ENCODE measurements at regions not wholly inside any gene's neighbourhood (a gene's known extent, or its start where the extent isn't known, plus 50 kb on each side); places are given as distances from the start of the nearest gene placed in this dataset.

GRCh38 chr9:80550181-80550580 lies 978.4 kb downstream of the TLE4 start:
- Histone ChIP-seq H3K27ac (ENCODE audit: control insufficient read depth, insufficient read depth, low read length) (no peak overlapping the region), H4K20me1 (ENCODE audit: control insufficient read depth, extremely low read depth, insufficient read depth, low read length) (no peaks in the 10 kb centered on the region), H3K4me2 (ENCODE audit: control insufficient read depth, extremely low read depth, insufficient read depth, low read depth, low read length) (no peak overlapping the region), H3K4me1 (ENCODE audit: control insufficient read depth, extremely low read depth, insufficient read depth, low read length) (no peaks in the 10 kb centered on the region), H3K9me1 (ENCODE audit: control insufficient read depth, extremely low read depth, insufficient read depth, low read length) (no peaks in the 10 kb centered on the region), H3K4me3 (ENCODE audit: control insufficient read depth in 2 of 3, extremely low read depth in 1 of 3, insufficient read depth in 2 of 3, low read depth in 1 of 3, low read length in 3 of 3) (no peak overlapping the region), H3K79me2 (ENCODE audit: control insufficient read depth, insufficient read depth, low read length) (no peaks in the 10 kb centered on the region), H3K9me3 (ENCODE audit: control insufficient read depth, low read depth, low read length) (no peaks in the 10 kb centered on the region), H3K9ac (ENCODE audit: control insufficient read depth, extremely low read depth, insufficient read depth, low read length) (no peak overlapping the region), H3K27me3 (ENCODE audit: control insufficient read depth, extremely low read depth, insufficient read depth, low read length) (no peaks in the 10 kb centered on the region), H2AFZ (ENCODE audit: control insufficient read depth, low read length) (no peak overlapping the region), H3K36me3 (ENCODE audit: control insufficient read depth in 2 of 2, extremely low read depth in 1 of 2, insufficient read depth in 2 of 2, low read length in 2 of 2) (no peaks in the 10 kb centered on the region)
- DNase-seq (ENCODE audit: low read depth, low spot score) (no peak), FAIRE-seq (no peak)
- no peak for TF ChIP-seq CTCF (optimal IDR thresholded peaks at IDR 0.05 in 1 of 3, IDR thresholded peaks at IDR 0.05 in 1 of 3, conservative IDR thresholded peaks at IDR 0.05 in 1 of 3; ENCODE audit: extremely low read depth in 1 of 3, insufficient read depth in 2 of 3, low read length in 3 of 3)
- dilution Hi-C loops (cut with MboI; ENCODE audit: extremely low pct_ligation_motif_present, low sequenced_read_pairs) = no loop called here

GRCh38 chr9:80547613-80548012 lies 975.8 kb downstream of the TLE4 start:
- no peak for TF ChIP-seq EZH2 (IDR thresholded peaks at IDR 0.05; ENCODE audit: low read length)
- TF ChIP-seq CTCF (optimal IDR thresholded peaks at IDR 0.05 in 1 of 3, IDR thresholded peaks at IDR 0.05 in 1 of 3, conservative IDR thresholded peaks at IDR 0.05 in 1 of 3; ENCODE audit: extremely low read depth in 1 of 3, insufficient read depth in 2 of 3, low read length in 3 of 3) = no peak
- Histone ChIP-seq H3K4me2 (ENCODE audit: control insufficient read depth, extremely low read depth, insufficient read depth, low read depth, low read length) (no peak overlapping the region), H3K4me1 (ENCODE audit: control insufficient read depth, extremely low read depth, insufficient read depth, low read length) (no peaks in the 10 kb centered on the region), H4K20me1 (ENCODE audit: control insufficient read depth, extremely low read depth, insufficient read depth, low read length) (no peaks in the 10 kb centered on the region), H3K79me2 (ENCODE audit: control insufficient read depth, insufficient read depth, low read length) (no peaks in the 10 kb centered on the region), H3K36me3 (ENCODE audit: control insufficient read depth in 2 of 2, extremely low read depth in 1 of 2, insufficient read depth in 2 of 2, low read length in 2 of 2) (no peaks in the 10 kb centered on the region), H2AFZ (ENCODE audit: control insufficient read depth, low read length) (no peak overlapping the region), H3K27ac (ENCODE audit: control insufficient read depth, insufficient read depth, low read length) (no peak overlapping the region), H3K4me3 (ENCODE audit: control insufficient read depth in 2 of 3, extremely low read depth in 1 of 3, insufficient read depth in 2 of 3, low read depth in 1 of 3, low read length in 3 of 3) (no peak overlapping the region), H3K9me1 (ENCODE audit: control insufficient read depth, extremely low read depth, insufficient read depth, low read length) (no peaks in the 10 kb centered on the region), H3K9me3 (ENCODE audit: control insufficient read depth, low read depth, low read length) (no peaks in the 10 kb centered on the region), H3K27me3 (ENCODE audit: control insufficient read depth, extremely low read depth, insufficient read depth, low read length) (no peaks in the 10 kb centered on the region), H3K9ac (ENCODE audit: control insufficient read depth, extremely low read depth, insufficient read depth, low read length) (no peak overlapping the region)
- dilution Hi-C loops (cut with MboI; ENCODE audit: extremely low pct_ligation_motif_present, low sequenced_read_pairs) = no loop called here
- DNase-seq (ENCODE audit: low read depth, low spot score) (no peak), FAIRE-seq (no peak)
